Body of pancreas (tissue), 4 donors: ENCODE measurements at regions not wholly inside any gene's neighbourhood (a gene's known extent, or its start where the extent isn't known, plus 50 kb on each side); places are given as distances from the start of the nearest gene placed in this dataset.

Experiments
- CTCF ChIP-seq, 7 experiments: fragments of 450-650 bp in 4 of 7; fragments of 200-600 bp in 3 of 7; sonication (generic) in 3 of 7; IDR thresholded peaks; one replicate each; pipeline ENCODE4 v1.5.1; 2016 to 2019; ENCODE audit warnings: antibody characterized with exemption in 7 of 7
- POLR2A ChIP-seq, 3 donors: fragments of 450-650 bp; IDR thresholded peaks; one replicate each; pipeline ENCODE4 v1.6.1; 2016; ENCODE audit warnings: antibody characterized with exemption in 3 of 3, mild to moderate bottlenecking in 2 of 3

GRCh38 chr11:97956904-97957303 lies 1063.8 kb upstream of the CNTN5 start:
- TF ChIP-seq CTCF (IDR thresholded peaks at IDR 0.05) (no peak), POLR2A (IDR thresholded peaks at IDR 0.05) (no peak)
